Vagina (tissue), 2 donors: ENCODE measurements at regions not wholly inside any gene's neighbourhood (a gene's known extent, or its start where the extent isn't known, plus 50 kb on each side); places are given as distances from the start of the nearest gene placed in this dataset.

Experiments
- DNase-seq, 2 donors: peaks; one replicate each; pipeline ENCODE4 v3.0.0-alpha.2; 2017; ENCODE audit errors: extremely low spot score in 2 of 2
- H3K27ac ChIP-seq: fragments of 200-600 bp; sonication (generic); one replicate; pipeline ENCODE4 v1.5.1; 2019
- H3K27me3 ChIP-seq: fragments of 200-600 bp; sonication (generic); one replicate; pipeline ENCODE4 v1.5.1; 2019
- H3K36me3 ChIP-seq, 2 donors: fragments of 200-600 bp; sonication (generic); one replicate each; pipeline ENCODE4 v1.5.1; 2017 to 2019
- H3K4me1 ChIP-seq: fragments of 200-600 bp; sonication (generic); one replicate; pipeline ENCODE4 v1.5.1; 2019
- H3K4me3 ChIP-seq, 2 donors: fragments of 200-600 bp; sonication (generic); 1 replicate in 1 of 2; 2 replicates in 1 of 2; pipeline ENCODE4 v1.5.1; 2016 to 2019
- H3K9me3 ChIP-seq: fragments of 200-600 bp; sonication (generic); one replicate; pipeline ENCODE4 v1.5.1; 2019
- POLR2A ChIP-seq, 2 donors: fragments of 450-650 bp; IDR thresholded peaks; one replicate each; pipeline ENCODE4 v1.6.1; 2017; ENCODE audit warnings: antibody characterized with exemption in 2 of 2, mild to moderate bottlenecking in 2 of 2, moderate library complexity in 2 of 2
- POLR2AphosphoS5 ChIP-seq, 2 donors: sonication (generic); formaldehyde crosslinking; IDR thresholded peaks; one replicate each; pipeline ENCODE4 v1.9.0; 2017; ENCODE audit warnings: antibody characterized with exemption in 2 of 2, mild to moderate bottlenecking in 2 of 2, low read depth in 1 of 2; ENCODE audit not compliant: insufficient read depth in 1 of 2
- intact Hi-C: fragments of 100-400 bp; cut with DNase I; formaldehyde crosslinking; loops from one replicate; pipeline ENCODE4 v1.15.1; 2023
- TF ChIP-seq, protein P1 (sequence below), 3 experiments: fragments of 450-650 bp in 2 of 3; fragments of 200-600 bp in 1 of 3; sonication (generic) in 1 of 3; IDR thresholded peaks; one replicate each; pipeline ENCODE4 v1.5.1; 2017 to 2019; ENCODE audit warnings: antibody characterized with exemption in 3 of 3, mild to moderate bottlenecking in 2 of 3, moderate library complexity in 2 of 3

DNA sequence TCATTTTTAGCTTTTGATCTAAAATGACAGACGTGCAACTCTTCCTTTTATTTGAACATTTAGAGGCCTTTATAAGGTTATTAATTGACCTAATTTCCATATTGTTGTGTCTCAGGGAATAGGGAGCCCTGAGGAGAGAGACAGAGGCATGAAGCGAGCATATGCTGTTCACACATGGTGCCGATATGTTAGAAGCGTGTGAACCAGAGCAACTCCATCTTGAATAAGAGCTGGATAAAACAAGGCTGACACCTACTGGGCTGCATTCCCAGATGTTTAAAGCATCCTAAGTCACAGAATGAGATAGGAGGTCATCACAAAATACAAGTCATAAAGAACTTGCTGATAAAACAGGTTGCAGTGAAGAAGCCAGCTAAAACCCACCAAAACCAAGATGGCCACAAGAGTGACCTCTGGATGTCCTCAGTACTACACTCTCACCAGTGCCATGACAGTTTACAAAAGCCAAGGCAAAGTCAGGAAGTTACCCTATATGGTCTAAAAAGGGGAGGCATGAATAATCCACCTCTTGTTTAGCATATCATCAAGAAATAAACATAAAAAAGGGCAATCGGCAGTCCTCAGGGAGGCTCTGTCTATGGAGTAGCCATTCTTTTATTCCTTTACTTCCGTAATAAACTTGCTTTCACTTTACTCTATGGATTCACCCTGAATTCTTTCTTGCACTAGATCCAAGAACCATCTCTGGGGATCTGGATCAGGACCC lies 80.1 kb downstream of the SEC61G start:
- Histone ChIP-seq H3K9me3 (no peaks in the 10 kb centered on the region), H3K4me3 (no peak overlapping the region), H3K4me1 (no peaks in the 10 kb centered on the region), H3K27me3 (no peaks in the 10 kb centered on the region), H3K27ac (no peak overlapping the region), H3K36me3 (no peaks in the 10 kb centered on the region)
- intact Hi-C loops, result no loop called here
- no peak for TF ChIP-seq POLR2AphosphoS5 (IDR thresholded peaks at IDR 0.05; ENCODE audit: insufficient read depth in 1 of 2, low read depth in 1 of 2)
- TF ChIP-seq, protein P1, sequence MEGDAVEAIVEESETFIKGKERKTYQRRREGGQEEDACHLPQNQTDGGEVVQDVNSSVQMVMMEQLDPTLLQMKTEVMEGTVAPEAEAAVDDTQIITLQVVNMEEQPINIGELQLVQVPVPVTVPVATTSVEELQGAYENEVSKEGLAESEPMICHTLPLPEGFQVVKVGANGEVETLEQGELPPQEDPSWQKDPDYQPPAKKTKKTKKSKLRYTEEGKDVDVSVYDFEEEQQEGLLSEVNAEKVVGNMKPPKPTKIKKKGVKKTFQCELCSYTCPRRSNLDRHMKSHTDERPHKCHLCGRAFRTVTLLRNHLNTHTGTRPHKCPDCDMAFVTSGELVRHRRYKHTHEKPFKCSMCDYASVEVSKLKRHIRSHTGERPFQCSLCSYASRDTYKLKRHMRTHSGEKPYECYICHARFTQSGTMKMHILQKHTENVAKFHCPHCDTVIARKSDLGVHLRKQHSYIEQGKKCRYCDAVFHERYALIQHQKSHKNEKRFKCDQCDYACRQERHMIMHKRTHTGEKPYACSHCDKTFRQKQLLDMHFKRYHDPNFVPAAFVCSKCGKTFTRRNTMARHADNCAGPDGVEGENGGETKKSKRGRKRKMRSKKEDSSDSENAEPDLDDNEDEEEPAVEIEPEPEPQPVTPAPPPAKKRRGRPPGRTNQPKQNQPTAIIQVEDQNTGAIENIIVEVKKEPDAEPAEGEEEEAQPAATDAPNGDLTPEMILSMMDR (IDR thresholded peaks at IDR 0.05), result no peak
- TF ChIP-seq POLR2A (IDR thresholded peaks at IDR 0.05), result no peak
- no peak for DNase-seq

DNA sequence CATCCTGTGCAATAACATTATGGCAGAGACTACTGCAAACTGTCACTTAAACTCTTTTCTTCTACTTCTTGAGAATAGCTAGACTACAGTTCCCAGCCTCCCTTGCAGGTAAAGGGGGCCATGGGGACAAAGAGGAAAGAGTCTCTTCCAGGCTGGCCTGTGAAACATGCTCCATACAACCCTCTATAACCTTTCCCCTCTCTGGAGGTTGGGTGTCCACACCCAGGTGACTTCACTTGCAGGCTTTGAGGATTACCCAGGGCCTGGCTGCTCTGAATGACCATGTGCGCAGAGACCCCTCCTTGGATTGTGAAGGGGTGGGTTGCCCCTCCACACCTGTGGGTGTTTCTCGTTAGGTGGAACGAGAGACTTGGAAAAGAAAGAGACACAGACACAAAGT lies 84.1 kb downstream of the SEC61G start:
- no peak for DNase-seq
- Histone ChIP-seq H3K4me3 (no peak overlapping the region), H3K27ac (no peak overlapping the region), H3K36me3 (no peaks in the 10 kb centered on the region), H3K9me3 (no peaks in the 10 kb centered on the region), H3K27me3 (no peaks in the 10 kb centered on the region), H3K4me1 (no peaks in the 10 kb centered on the region)
- intact Hi-C loops, result no loop called here
- TF ChIP-seq POLR2AphosphoS5 (IDR thresholded peaks at IDR 0.05; ENCODE audit: insufficient read depth in 1 of 2, low read depth in 1 of 2) (no peak), POLR2A (IDR thresholded peaks at IDR 0.05) (no peak)
- TF ChIP-seq, protein P1 (IDR thresholded peaks at IDR 0.05), result no peak

DNA sequence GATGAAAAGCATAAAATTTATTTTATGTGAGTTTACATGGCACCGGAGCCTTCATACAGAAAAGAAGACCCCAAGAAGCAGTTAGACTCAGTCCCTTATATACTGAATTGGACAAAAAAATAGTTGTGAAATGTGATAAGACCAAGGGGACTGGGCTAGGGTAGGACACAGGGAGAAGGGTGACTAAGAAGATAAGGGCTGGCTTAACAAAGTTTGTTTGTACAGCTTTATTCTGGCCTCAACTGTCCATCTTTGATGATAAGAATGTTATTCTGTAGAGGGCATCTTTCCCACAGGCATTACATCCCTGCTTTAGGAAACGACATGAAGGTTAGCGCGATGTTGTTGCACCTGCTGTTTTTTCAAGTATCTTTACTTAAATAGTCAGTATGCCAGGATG lies 86.5 kb downstream of the SEC61G start:
- no peak for TF ChIP-seq POLR2AphosphoS5 (IDR thresholded peaks at IDR 0.05; ENCODE audit: insufficient read depth in 1 of 2, low read depth in 1 of 2)
- TF ChIP-seq, protein P1 (IDR thresholded peaks at IDR 0.05), result no peak
- no peaks in the 10 kb centered on the region for H3K27me3 ChIP-seq
- no peak overlapping the region for H3K4me3 ChIP-seq
- no peaks in the 10 kb centered on the region for H3K4me1 ChIP-seq
- intact Hi-C loops, result no loop called here
- no peak overlapping the region for H3K27ac ChIP-seq
- no peak for DNase-seq
- no peaks in the 10 kb centered on the region for H3K36me3 ChIP-seq
- no peaks in the 10 kb centered on the region for H3K9me3 ChIP-seq

DNA sequence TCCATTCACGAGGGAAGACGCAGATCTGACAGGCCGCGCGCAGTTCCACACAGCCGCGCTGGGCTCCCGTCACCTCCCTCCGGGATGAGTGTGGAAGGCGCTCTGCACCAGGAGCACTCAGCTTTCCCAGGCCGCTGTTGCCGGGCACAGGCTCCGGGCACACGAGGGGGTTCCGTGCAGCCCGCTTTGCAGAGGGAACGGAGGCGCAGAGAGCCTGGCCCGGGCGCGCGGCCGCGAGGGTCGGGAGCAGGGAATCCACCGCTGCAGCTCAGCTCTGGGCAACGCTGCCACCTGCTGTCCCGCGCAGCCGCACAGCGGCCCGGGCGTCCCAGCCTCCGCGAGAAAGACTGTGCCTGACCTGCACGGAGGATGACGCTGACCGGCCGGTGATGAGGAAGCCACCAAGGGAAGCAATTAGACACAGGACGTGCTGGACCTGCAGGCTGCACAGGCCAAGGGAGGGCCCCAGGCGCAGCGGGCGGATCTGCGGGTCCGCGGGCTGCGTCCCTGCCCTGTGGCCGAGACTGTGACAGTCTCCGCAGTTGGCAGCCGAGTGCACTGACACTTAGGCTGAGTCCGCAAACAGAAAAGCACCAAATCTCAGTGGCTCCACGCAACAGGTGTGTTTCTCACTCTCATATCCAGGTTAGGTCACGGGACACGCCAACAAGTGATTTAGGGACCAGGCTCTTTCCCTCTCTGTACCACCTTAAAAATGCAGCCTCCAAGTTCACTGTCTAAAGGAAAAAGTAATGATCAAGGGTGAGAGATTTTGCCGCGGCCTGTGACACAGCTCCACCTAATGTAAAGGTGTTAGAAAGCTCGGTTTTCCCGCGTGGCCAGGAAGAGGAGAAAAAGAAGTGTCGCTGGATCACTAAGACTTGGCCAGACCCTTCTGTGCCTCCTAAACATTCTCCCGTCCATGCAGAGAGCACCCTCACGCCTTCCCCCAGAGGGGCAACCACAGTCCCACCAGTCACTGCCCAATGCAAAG lies 94.5 kb downstream of the SEC61G start:
- Histone ChIP-seq H3K4me1 (peaks cover 10% of the 10 kb centered on the region), H3K27ac (no peak overlapping the region), H3K9me3 (no peaks in the 10 kb centered on the region), H3K27me3 (no peaks in the 10 kb centered on the region), H3K36me3 (no peaks in the 10 kb centered on the region), H3K4me3 (peak overlapping the region; percentile 22 to 42)
- intact Hi-C loops, result no loop called here
- DNase-seq, result no peak
- TF ChIP-seq POLR2A (IDR thresholded peaks at IDR 0.05) (no peak), POLR2AphosphoS5 (IDR thresholded peaks at IDR 0.05; ENCODE audit: insufficient read depth in 1 of 2, low read depth in 1 of 2) (no peak)
- TF ChIP-seq, protein P1 (IDR thresholded peaks at IDR 0.05), result no peak
